ENCODE measurements at regions not wholly inside any gene's neighbourhood (a gene's known extent, or its start where the extent isn't known, plus 50 kb on each side); places are given as distances from the start of the nearest gene placed in this dataset.

- intact Hi-C loops (cut with DNase I) = no loop called here
- no peaks in the 10 kb centered on the region for H3K36me3 ChIP-seq (ENCODE audit: control insufficient read depth in 2 of 3, insufficient read depth in 3 of 3, low read length in 3 of 3)
- H3K4me3 ChIP-seq (ENCODE audit: low read length in 3 of 3) = no peak overlapping the region
Observed at GRCh38 chr10:8499312-8499711, 444.8 kb downstream of the GATA3 start.

GRCh38 chr10:8499752-8500390, 445.4 kb downstream of the GATA3 start:
- intact Hi-C loops (cut with DNase I) = no loop called here
- FAIRE-seq = no peak
- no peak for DNase-seq
- Histone ChIP-seq H3K27me3 (ENCODE audit: control insufficient read depth, insufficient read depth, low read length) (no peaks in the 10 kb centered on the region), H3K4me3 (ENCODE audit: low read length in 3 of 3) (no peak overlapping the region), H3K27ac (ENCODE audit: low read depth in 2 of 2, low read length in 2 of 2) (no peak overlapping the region), H3K9ac (ENCODE audit: low read length in 3 of 3) (no peak overlapping the region), H3K4me1 (ENCODE audit: control insufficient read depth in 2 of 3, insufficient read depth in 2 of 3, low read depth in 1 of 3, low read length in 3 of 3) (no peaks in the 10 kb centered on the region), H3K9me3 (ENCODE audit: control insufficient read depth in 2 of 3, insufficient read depth in 1 of 3, low read length in 3 of 3) (no peaks in the 10 kb centered on the region), H3K36me3 (ENCODE audit: control insufficient read depth in 2 of 3, insufficient read depth in 3 of 3, low read length in 3 of 3) (no peaks in the 10 kb centered on the region)
- TF ChIP-seq CTCF (IDR thresholded peaks at IDR 0.05; ENCODE audit: borderline replicate concordance, extremely low read depth, insufficient read depth) = no peak

More at GRCh38 chr10:8499312-8499711, 444.8 kb downstream of the GATA3 start:
- Histone ChIP-seq H3K27ac (ENCODE audit: low read depth in 2 of 2, low read length in 2 of 2) (no peak overlapping the region), H3K9me3 (ENCODE audit: control insufficient read depth in 2 of 3, insufficient read depth in 1 of 3, low read length in 3 of 3) (no peaks in the 10 kb centered on the region), H3K4me1 (ENCODE audit: control insufficient read depth in 2 of 3, insufficient read depth in 2 of 3, low read depth in 1 of 3, low read length in 3 of 3) (no peaks in the 10 kb centered on the region), H3K27me3 (ENCODE audit: control insufficient read depth, insufficient read depth, low read length) (no peaks in the 10 kb centered on the region), H3K9ac (ENCODE audit: low read length in 3 of 3) (no peak overlapping the region)
- no peak for TF ChIP-seq CTCF (IDR thresholded peaks at IDR 0.05; ENCODE audit: borderline replicate concordance, extremely low read depth, insufficient read depth)
- DNase-seq = no peak
- FAIRE-seq = no peak

GRCh38 chr10:8502573-8502972, 448.1 kb downstream of the GATA3 start:
- no peak overlapping the region for H3K27ac ChIP-seq (ENCODE audit: low read depth in 2 of 2, low read length in 2 of 2)
- H3K36me3 ChIP-seq (ENCODE audit: control insufficient read depth in 2 of 3, insufficient read depth in 3 of 3, low read length in 3 of 3) = no peaks in the 10 kb centered on the region
- H3K9ac ChIP-seq (ENCODE audit: low read length in 3 of 3) = no peak overlapping the region
- no peak overlapping the region for H3K4me3 ChIP-seq (ENCODE audit: low read length in 3 of 3)
- no peaks in the 10 kb centered on the region for H3K4me1 ChIP-seq (ENCODE audit: control insufficient read depth in 2 of 3, insufficient read depth in 2 of 3, low read depth in 1 of 3, low read length in 3 of 3)
- DNase-seq (no peak), FAIRE-seq (no peak)
- no peaks in the 10 kb centered on the region for H3K27me3 ChIP-seq (ENCODE audit: control insufficient read depth, insufficient read depth, low read length)
- H3K9me3 ChIP-seq (ENCODE audit: control insufficient read depth in 2 of 3, insufficient read depth in 1 of 3, low read length in 3 of 3) = no peaks in the 10 kb centered on the region
- intact Hi-C loops (cut with DNase I) = no loop called here
- no peak for TF ChIP-seq CTCF (IDR thresholded peaks at IDR 0.05; ENCODE audit: borderline replicate concordance, extremely low read depth, insufficient read depth)

- Histone ChIP-seq H3K9me3 (ENCODE audit: control insufficient read depth in 2 of 3, insufficient read depth in 1 of 3, low read length in 3 of 3) (no peaks in the 10 kb centered on the region), H3K4me3 (ENCODE audit: low read length in 3 of 3) (no peak overlapping the region), H3K9ac (ENCODE audit: low read length in 3 of 3) (no peak overlapping the region), H3K27me3 (ENCODE audit: control insufficient read depth, insufficient read depth, low read length) (no peaks in the 10 kb centered on the region), H3K36me3 (ENCODE audit: control insufficient read depth in 2 of 3, insufficient read depth in 3 of 3, low read length in 3 of 3) (no peaks in the 10 kb centered on the region), H3K27ac (ENCODE audit: low read depth in 2 of 2, low read length in 2 of 2) (no peak overlapping the region), H3K4me1 (ENCODE audit: control insufficient read depth in 2 of 3, insufficient read depth in 2 of 3, low read depth in 1 of 3, low read length in 3 of 3) (no peaks in the 10 kb centered on the region)
- no peak for TF ChIP-seq CTCF (IDR thresholded peaks at IDR 0.05; ENCODE audit: borderline replicate concordance, extremely low read depth, insufficient read depth)
- intact Hi-C loops (cut with DNase I) = no loop called here
- DNase-seq = no peak
- FAIRE-seq = no peak
Observed at GRCh38 chr10:8504499-8504898, 450.0 kb downstream of the GATA3 start.

Data from kidney (tissue), 13 donors.